ENCODE measurements at regions not wholly inside any gene's neighbourhood (a gene's known extent, or its start where the extent isn't known, plus 50 kb on each side); places are given as distances from the start of the nearest gene placed in this dataset.

DNA sequence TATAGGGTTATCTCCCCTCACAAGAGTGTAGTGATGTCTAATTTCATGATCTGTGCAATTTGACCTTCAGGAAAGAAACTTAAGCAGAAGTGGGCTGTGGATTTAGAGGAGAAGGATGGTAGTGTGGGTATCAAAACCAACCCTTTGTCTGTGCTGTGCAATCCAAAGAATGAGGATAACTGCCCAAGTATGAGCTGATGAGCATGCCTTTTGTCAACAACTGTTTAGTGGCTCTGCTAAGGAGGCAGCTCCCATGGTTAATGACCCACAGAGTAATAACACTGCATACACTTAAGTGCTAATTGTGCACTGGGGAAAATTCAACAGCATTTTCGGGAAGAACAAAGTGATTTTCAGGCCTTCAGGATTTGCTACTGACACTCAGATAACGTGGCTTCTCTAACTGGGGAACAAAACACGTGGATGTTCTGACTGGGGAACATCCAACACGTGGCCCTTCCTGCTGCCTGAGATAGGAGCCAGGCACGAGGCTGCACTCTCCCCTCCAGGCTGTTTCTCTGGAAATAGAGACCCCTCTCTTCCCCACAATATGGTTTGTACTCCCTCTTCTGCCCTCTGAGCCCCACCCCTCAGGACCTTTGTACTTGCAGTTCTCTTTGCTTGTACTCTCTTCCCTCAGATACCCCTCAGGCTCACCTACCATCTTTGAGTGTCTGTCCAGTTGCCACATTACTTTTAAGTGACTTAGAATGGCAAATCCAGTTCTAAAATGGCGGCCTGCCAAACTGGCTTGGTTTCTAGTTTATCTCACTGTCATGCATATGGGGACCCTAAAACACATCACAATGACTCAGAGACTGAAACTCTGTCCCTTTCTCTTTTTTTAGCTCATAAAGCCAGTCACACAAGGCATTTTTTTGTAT lies 234.9 kb upstream of the POU2AF2 start:
- H3K27me3 ChIP-seq (ENCODE audit: control insufficient read depth, insufficient read depth, low read length) = no peaks in the 10 kb centered on the region
- TF ChIP-seq, protein P1, sequence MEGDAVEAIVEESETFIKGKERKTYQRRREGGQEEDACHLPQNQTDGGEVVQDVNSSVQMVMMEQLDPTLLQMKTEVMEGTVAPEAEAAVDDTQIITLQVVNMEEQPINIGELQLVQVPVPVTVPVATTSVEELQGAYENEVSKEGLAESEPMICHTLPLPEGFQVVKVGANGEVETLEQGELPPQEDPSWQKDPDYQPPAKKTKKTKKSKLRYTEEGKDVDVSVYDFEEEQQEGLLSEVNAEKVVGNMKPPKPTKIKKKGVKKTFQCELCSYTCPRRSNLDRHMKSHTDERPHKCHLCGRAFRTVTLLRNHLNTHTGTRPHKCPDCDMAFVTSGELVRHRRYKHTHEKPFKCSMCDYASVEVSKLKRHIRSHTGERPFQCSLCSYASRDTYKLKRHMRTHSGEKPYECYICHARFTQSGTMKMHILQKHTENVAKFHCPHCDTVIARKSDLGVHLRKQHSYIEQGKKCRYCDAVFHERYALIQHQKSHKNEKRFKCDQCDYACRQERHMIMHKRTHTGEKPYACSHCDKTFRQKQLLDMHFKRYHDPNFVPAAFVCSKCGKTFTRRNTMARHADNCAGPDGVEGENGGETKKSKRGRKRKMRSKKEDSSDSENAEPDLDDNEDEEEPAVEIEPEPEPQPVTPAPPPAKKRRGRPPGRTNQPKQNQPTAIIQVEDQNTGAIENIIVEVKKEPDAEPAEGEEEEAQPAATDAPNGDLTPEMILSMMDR (IDR thresholded peaks at IDR 0.05; ENCODE audit: insufficient read depth, low read length, poor library complexity, severe bottlenecking) = no peak

DNA sequence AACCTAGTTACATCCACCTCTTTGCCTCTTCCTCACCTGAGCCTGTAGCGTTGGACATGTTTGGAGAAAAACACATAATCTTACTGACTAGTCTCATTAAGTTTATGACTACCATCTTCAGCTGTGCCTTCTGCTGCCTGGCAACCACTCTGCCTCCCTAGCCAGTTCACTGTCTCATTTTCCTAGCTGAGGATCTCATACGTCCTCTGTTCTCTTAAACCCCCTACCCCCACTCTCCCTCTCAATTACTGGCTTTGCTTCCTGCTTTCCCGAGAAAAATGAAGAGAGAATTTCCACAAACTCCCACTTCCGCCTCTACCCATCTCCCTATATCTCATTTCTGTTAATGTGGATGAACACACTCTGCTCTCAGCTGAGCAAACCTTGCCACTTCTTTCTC lies 239.3 kb upstream of the POU2AF2 start:
- Histone ChIP-seq H3K27me3 (ENCODE audit: control insufficient read depth, insufficient read depth, low read length) (no peaks in the 10 kb centered on the region), H3K36me3 (ENCODE audit: control insufficient read depth, insufficient read depth, low read length) (no peaks in the 10 kb centered on the region), H3K4me3 (ENCODE audit: low read depth, low read length) (no peak overlapping the region)
- TF ChIP-seq, protein P1 (IDR thresholded peaks at IDR 0.05; ENCODE audit: insufficient read depth, low read length, poor library complexity, severe bottlenecking) = no peak
- no peak for DNase-seq (ENCODE audit: low read depth)

More for the DNA sequence above, 234.9 kb upstream of the POU2AF2 start:
- no peak for DNase-seq (ENCODE audit: low read depth)
- no peak overlapping the region for H3K4me3 ChIP-seq (ENCODE audit: low read depth, low read length)
- no peaks in the 10 kb centered on the region for H3K36me3 ChIP-seq (ENCODE audit: control insufficient read depth, insufficient read depth, low read length)

DNA sequence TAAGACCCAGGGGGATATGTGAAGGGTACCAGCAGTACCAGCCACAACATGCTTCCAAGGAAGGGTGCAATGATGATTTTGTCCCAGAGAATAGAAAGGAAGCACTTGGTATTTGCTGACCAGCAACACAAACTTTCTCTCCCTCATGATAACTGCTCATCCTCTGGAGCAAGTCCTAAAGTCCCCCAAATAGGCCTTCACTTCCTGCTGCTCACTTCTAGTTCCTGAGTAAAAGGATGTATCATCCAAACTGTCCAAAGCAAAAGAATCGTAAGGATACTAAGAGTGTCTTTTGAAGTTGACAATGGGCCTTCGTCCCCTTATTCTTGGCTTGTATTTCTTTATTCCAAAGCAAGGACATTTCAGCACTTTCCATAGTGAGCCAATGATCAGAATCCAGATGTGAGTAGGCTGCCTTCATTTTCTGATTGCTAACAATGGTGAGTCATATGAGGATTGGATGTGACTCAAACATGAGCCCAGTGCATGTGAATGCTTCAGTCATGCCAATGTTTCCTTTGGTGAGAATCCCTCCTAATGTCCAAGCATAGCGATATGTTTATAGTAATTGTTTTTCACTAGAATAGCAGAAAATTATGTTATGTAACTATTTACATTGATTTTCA lies 243.4 kb upstream of the POU2AF2 start:
- DNase-seq (ENCODE audit: low read depth) = peak; percentile 52
- TF ChIP-seq, protein P1 (IDR thresholded peaks at IDR 0.05; ENCODE audit: insufficient read depth, low read length, poor library complexity, severe bottlenecking) = no peak
- no peak overlapping the region for H3K4me3 ChIP-seq (ENCODE audit: low read depth, low read length)
- no peaks in the 10 kb centered on the region for H3K27me3 ChIP-seq (ENCODE audit: control insufficient read depth, insufficient read depth, low read length)
- H3K36me3 ChIP-seq (ENCODE audit: control insufficient read depth, insufficient read depth, low read length) = no peaks in the 10 kb centered on the region

DNA sequence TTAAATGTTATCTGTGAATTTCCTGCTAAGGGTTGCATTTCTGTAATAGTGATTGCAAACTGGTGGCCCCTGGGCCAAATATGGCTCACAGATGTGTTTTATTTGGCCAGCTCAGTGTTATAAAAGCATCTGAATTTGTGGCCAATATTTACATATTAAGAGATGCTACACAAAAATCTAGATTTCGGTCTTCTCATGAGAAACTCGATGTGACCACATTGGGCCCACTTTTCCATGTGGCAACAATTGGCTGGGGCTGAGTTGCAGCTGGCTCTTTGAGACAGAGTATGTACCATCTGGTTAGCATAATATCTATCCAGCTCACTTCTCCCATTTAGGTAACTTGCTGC lies 244.5 kb upstream of the POU2AF2 start:
- Histone ChIP-seq H3K4me3 (ENCODE audit: low read depth, low read length) (no peak overlapping the region), H3K27me3 (ENCODE audit: control insufficient read depth, insufficient read depth, low read length) (no peaks in the 10 kb centered on the region), H3K36me3 (ENCODE audit: control insufficient read depth, insufficient read depth, low read length) (no peaks in the 10 kb centered on the region)
- DNase-seq (ENCODE audit: low read depth) = no peak
- TF ChIP-seq, protein P1 (IDR thresholded peaks at IDR 0.05; ENCODE audit: insufficient read depth, low read length, poor library complexity, severe bottlenecking) = no peak

DNA sequence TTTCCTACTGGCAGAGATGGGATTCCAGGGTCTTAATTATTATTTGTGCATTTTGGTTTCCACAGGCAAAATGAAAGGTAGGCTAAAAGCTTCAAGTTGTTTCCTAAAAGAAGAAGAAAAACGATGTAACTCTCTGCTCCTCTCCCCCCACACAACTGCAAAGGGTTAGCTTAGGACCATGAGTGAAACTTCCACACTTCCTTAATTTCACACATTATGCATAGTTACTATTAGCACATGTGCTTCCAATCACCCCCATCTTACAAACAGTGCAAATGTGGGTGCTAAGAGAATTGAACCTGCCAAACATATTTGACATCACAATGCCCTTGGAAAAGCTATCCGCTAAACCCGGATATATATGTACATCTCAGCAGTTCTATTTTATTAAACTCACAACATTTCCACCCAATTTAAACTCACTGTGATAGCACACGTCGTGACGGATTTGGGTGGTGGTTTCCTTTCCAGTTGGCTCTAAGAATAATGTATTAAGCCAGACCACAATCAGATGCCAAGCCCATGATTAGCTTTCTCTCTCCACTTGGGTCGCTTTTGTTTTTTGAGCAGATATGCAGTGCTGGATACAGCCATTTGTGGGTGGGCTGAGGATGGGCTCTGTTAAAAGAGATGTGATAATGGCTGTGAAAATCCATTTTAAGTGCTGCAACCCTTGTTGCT lies 245.0 kb upstream of the POU2AF2 start:
- Histone ChIP-seq H3K36me3 (ENCODE audit: control insufficient read depth, insufficient read depth, low read length) (no peaks in the 10 kb centered on the region), H3K27me3 (ENCODE audit: control insufficient read depth, insufficient read depth, low read length) (no peaks in the 10 kb centered on the region), H3K4me3 (ENCODE audit: low read depth, low read length) (no peak overlapping the region)
- DNase-seq (ENCODE audit: low read depth) = no peak
- TF ChIP-seq, protein P1 (IDR thresholded peaks at IDR 0.05; ENCODE audit: insufficient read depth, low read length, poor library complexity, severe bottlenecking) = no peak
